NB4 (cell line): ENCODE measurements at regions not wholly inside any gene's neighbourhood (a gene's known extent, or its start where the extent isn't known, plus 50 kb on each side); places are given as distances from the start of the nearest gene placed in this dataset.

ENCODE experiments used
- DNase-seq: peaks from one replicate; pipeline ENCODE4 v3.0.0; 2010; ENCODE audit warnings: low read depth
- H3K4me3 ChIP-seq: one replicate; pipeline ENCODE4 v1.5.1; 2011; ENCODE audit warnings: mild to moderate bottlenecking, low read depth, low read length, moderate library complexity
- CTCF ChIP-seq: IDR thresholded peaks from one replicate; pipeline ENCODE4 v1.5.1; 2012; ENCODE audit warnings: low read depth, low read length
- MAX ChIP-seq: IDR thresholded peaks from 2 replicates; pipeline ENCODE4 v1.6.1; 2011; ENCODE audit warnings: low read depth, low read length
- MYC ChIP-seq: IDR thresholded peaks from 2 replicates; pipeline ENCODE4 v1.6.1; 2011; ENCODE audit warnings: low read depth, low read length
- POLR2A ChIP-seq: IDR thresholded peaks from 2 replicates; pipeline ENCODE4 v1.6.1; 2011; ENCODE audit warnings: mild to moderate bottlenecking; ENCODE audit not compliant: insufficient read length; ENCODE audit errors: extremely low read depth

- no peak for TF ChIP-seq MAX
- TF ChIP-seq CTCF = no peak
- no peak for TF ChIP-seq MYC
- no peak for TF ChIP-seq POLR2A
- no peak for DNase-seq
- no peak overlapping the region for H3K4me3 ChIP-seq
Observed at GRCh38 chr2:4175343-4175742, 472.0 kb downstream of the DCDC2C start.

- no peak overlapping the region for H3K4me3 ChIP-seq
- no peak for DNase-seq
- no peak for TF ChIP-seq MAX
- TF ChIP-seq CTCF = no peak
- no peak for TF ChIP-seq POLR2A
- TF ChIP-seq MYC = no peak
Observed at GRCh38 chr2:4180631-4181030, 477.3 kb downstream of the DCDC2C start.

GRCh38 chr2:4181062-4181461, 477.7 kb downstream of the DCDC2C start:
- H3K4me3 ChIP-seq = no peak overlapping the region
- TF ChIP-seq MYC = no peak
- no peak for TF ChIP-seq CTCF
- no peak for TF ChIP-seq MAX
- no peak for TF ChIP-seq POLR2A
- DNase-seq = no peak

GRCh38 chr2:4188561-4188960, 485.2 kb downstream of the DCDC2C start:
- TF ChIP-seq CTCF (no peak), MYC (no peak), POLR2A (no peak), MAX (no peak)
- no peak overlapping the region for H3K4me3 ChIP-seq
- no peak for DNase-seq

GRCh38 chr2:4190548-4190947, 487.2 kb downstream of the DCDC2C start:
- TF ChIP-seq MAX (no peak), MYC (no peak), CTCF (no peak), POLR2A (no peak)
- no peak overlapping the region for H3K4me3 ChIP-seq
- no peak for DNase-seq

- TF ChIP-seq MAX (no peak), POLR2A (no peak), CTCF (no peak), MYC (no peak)
- no peak for DNase-seq
- H3K4me3 ChIP-seq = no peak overlapping the region
Observed at GRCh38 chr2:4192119-4192518, 488.7 kb downstream of the DCDC2C start.
